Gastrocnemius medialis (tissue), 4 donors: ENCODE measurements at regions not wholly inside any gene's neighbourhood (a gene's known extent, or its start where the extent isn't known, plus 50 kb on each side); places are given as distances from the start of the nearest gene placed in this dataset.
"Not testable (repeated sequence)": the region's sequence is repeated elsewhere in the genome, so short reads cannot be mapped to it uniquely, and the experiment has no call there.

Experiments
- ATAC-seq, 2 donors: fragments of 150-250 bp; one replicate each; pipeline ENCODE4 v1.9.1; 2016
- DNase-seq, 2 donors: peaks; one replicate each; pipeline ENCODE4 v3.0.0-alpha.2; 2019
- H3K27ac ChIP-seq, 4 donors: fragments of 200-600 bp; sonication (generic); 1 replicate in 1 of 4; 2 replicates in 3 of 4; pipeline ENCODE4 v1.5.1; 2016 to 2018; ENCODE audit warnings: mild to moderate bottlenecking in 2 of 4, moderate library complexity in 1 of 4
- H3K27me3 ChIP-seq, 3 donors: fragments of 200-600 bp; sonication (generic) in 2 of 3; 1 replicate in 1 of 3; 2 replicates in 2 of 3; pipeline versions ENCODE4 v1.5.1 to v1.6.0; 2016 to 2019; ENCODE audit warnings: mild to moderate bottlenecking in 1 of 3, moderate library complexity in 1 of 3
- H3K36me3 ChIP-seq, 2 donors: fragments of 200-600 bp; sonication (generic) in 1 of 2; one replicate each; pipeline ENCODE4 v1.5.1; 2017 to 2018
- H3K4me1 ChIP-seq, 2 donors: fragments of 200-600 bp; sonication (generic) in 1 of 2; one replicate each; pipeline ENCODE4 v1.5.1; 2016 to 2017; ENCODE audit warnings: mild to moderate bottlenecking in 2 of 2
- H3K4me3 ChIP-seq, 4 donors: fragments of 200-600 bp; sonication (generic) in 3 of 4; 1 replicate in 1 of 4; 2 replicates in 3 of 4; pipeline ENCODE4 v1.5.1; 2016 to 2019; ENCODE audit warnings: mild to moderate bottlenecking in 2 of 4
- H3K9me3 ChIP-seq, 3 donors: fragments of 200-600 bp; sonication (generic) in 2 of 3; 1 replicate in 1 of 3; 2 replicates in 2 of 3; pipeline ENCODE4 v1.5.1; 2016 to 2019
- POLR2A ChIP-seq, 2 donors: fragments of 450-650 bp; IDR thresholded peaks; one replicate each; pipeline ENCODE4 v1.6.1; 2017; ENCODE audit warnings: antibody characterized with exemption in 2 of 2, mild to moderate bottlenecking in 2 of 2, moderate library complexity in 2 of 2
- in situ Hi-C, 4 donors: fragments of 200-750 bp; cut with MboI; loops; one replicate each; pipeline versions ENCODE4 v1.15.0 to v1.8.0; 2017; ENCODE audit warnings: low sequenced_read_pairs in 4 of 4
- intact Hi-C: fragments of 100-400 bp; cut with DNase I; formaldehyde crosslinking; loops from one replicate; pipeline ENCODE4 v1.15.1; 2023; ENCODE audit warnings: low total_unique reads
- TF ChIP-seq, protein P1 (sequence below), 5 experiments: fragments of 450-650 bp in 3 of 5; fragments of 200-600 bp in 2 of 5; sonication (generic) in 2 of 5; IDR thresholded peaks in 4 of 5; conservative IDR thresholded peaks in 1 of 5; 1 replicate in 4 of 5; 2 replicates in 1 of 5; pipeline ENCODE4 v1.5.1; 2016 to 2019; ENCODE audit warnings: antibody characterized with exemption in 5 of 5, mild to moderate bottlenecking in 3 of 5, moderate library complexity in 3 of 5

DNA sequence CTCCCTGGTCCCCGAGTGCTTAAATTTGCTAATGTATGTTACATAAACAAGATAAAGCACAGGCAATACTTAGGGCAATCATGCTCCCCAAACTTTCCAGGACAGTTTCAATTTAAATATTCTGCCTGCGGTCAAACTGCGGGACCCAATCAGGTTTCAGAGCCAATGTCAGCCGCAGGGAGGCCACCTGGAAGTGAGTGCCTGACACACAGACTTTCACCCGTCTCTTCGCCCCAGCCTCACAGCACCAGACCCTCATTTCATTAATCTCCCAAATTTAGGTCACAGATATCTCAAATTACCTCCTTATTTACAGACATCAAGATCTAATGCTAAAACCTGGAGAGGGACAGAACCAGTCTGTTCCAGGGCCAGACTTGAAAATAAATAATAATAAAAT is 107.2 kb upstream of the ALDH1A3 start:
- in situ Hi-C loops (no loop called here), intact Hi-C loops (no loop called here)
- DNase-seq (no peak), ATAC-seq (no peak)
- H3K27ac ChIP-seq: no peak overlapping the region
- no peaks in the 10 kb centered on the region for H3K27me3 ChIP-seq
- no peaks in the 10 kb centered on the region for H3K36me3 ChIP-seq
- no peaks in the 10 kb centered on the region for H3K9me3 ChIP-seq
- H3K4me3 ChIP-seq: no peak overlapping the region
- no peaks in the 10 kb centered on the region for H3K4me1 ChIP-seq
- TF ChIP-seq POLR2A (IDR thresholded peaks at IDR 0.05): no peak
- TF ChIP-seq, protein P1, sequence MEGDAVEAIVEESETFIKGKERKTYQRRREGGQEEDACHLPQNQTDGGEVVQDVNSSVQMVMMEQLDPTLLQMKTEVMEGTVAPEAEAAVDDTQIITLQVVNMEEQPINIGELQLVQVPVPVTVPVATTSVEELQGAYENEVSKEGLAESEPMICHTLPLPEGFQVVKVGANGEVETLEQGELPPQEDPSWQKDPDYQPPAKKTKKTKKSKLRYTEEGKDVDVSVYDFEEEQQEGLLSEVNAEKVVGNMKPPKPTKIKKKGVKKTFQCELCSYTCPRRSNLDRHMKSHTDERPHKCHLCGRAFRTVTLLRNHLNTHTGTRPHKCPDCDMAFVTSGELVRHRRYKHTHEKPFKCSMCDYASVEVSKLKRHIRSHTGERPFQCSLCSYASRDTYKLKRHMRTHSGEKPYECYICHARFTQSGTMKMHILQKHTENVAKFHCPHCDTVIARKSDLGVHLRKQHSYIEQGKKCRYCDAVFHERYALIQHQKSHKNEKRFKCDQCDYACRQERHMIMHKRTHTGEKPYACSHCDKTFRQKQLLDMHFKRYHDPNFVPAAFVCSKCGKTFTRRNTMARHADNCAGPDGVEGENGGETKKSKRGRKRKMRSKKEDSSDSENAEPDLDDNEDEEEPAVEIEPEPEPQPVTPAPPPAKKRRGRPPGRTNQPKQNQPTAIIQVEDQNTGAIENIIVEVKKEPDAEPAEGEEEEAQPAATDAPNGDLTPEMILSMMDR (IDR thresholded peaks at IDR 0.05 in 4 of 5, conservative IDR thresholded peaks at IDR 0.05 in 1 of 5): no peak

DNA sequence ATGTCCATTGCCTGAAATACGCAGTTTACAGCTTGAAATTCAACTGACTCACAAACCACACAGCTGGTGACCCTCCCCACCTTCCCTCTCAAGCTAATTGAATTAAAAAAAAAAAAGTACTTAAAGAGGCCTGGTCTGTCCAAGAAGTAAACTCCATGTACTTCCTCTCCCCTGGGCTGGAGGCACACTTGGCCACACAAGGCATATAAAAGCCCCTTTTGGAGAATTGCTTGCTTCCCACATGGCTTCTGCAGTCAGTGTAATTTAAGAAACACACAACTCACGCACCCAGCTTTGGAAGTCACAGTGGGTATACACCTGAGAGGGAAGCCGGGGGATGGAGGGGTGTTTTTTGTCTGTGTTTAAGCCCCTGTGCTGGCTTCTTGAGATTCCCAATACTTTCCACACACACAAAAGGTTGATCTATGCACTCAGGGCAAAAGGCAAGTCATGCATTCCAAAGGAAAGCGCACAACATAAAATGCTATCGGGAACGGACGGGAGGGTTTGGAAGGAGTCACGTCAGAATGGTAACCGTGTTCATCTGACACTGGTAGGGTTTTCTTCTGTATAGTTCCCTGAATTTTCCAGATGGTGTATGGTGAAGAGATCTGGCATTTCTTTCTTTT is 106.6 kb upstream of the ALDH1A3 start:
- no peak for ATAC-seq

DNA sequence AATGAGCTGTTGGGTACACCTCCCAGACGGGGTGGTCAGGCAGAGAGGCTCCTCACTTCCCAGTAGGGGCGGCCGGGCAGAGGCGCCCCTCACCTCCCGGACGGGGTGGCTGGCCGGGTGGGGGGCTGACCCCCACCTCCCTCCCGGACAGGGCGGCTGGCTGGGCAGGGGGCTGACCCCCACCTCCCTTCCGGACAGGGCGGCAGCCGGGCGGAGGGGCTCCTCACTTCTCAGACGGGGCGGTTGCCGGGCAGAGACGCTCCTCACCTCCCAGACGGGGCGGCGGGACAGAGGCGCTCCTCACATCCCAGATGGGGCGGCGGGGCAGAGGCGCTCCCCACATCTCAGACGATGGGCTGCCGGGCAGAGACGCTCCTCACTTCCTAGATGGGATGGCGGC is 105.6 kb upstream of the ALDH1A3 start:
- DNase-seq, intact Hi-C loops, ATAC-seq, in situ Hi-C loops, H3K9me3 ChIP-seq, H3K4me3 ChIP-seq, H3K4me1 ChIP-seq, H3K27ac ChIP-seq, H3K27me3 ChIP-seq, H3K36me3 ChIP-seq: not testable (repeated sequence)

More for the DNA sequence above, 106.6 kb upstream of the ALDH1A3 start:
- no peak for TF ChIP-seq POLR2A (IDR thresholded peaks at IDR 0.05)
- TF ChIP-seq, protein P1 (IDR thresholded peaks at IDR 0.05 in 4 of 5, conservative IDR thresholded peaks at IDR 0.05 in 1 of 5): no peak
- intact Hi-C loops (no loop called here), in situ Hi-C loops (no loop called here)
- Histone ChIP-seq H3K27ac (no peak overlapping the region), H3K4me3 (no peak overlapping the region), H3K4me1 (no peaks in the 10 kb centered on the region), H3K9me3 (no peaks in the 10 kb centered on the region), H3K36me3 (no peaks in the 10 kb centered on the region), H3K27me3 (no peaks in the 10 kb centered on the region)
- DNase-seq: no peak

DNA sequence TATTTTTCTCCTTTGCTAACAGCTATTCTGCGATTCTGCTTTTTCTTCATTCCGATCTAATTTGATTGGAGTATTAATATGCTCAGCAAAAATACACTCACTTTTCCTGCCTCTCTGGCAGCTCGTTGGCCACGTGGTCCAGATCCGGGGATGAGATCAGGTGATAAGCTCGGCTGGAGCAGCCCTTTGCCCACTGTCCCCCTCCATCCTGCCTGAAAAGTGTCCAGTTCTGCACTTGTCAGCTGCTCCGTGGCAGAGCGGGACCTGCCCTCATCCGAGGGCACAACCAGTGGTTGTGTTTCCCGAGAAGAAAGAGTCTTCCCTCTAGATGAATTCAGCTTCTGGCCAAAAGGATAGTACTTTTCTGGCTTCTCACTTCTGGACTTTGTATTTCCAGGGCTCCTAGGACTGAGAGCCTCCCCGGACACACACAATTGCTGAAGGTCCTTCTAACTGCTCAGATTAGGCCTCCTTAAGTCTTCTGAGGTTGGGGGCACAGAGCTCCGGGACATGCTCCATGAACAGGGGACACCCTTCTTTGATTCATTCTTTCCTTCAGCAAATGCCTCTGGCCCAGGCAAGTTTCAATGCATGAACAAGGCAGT is 103.9 kb upstream of the ALDH1A3 start:
- intact Hi-C loops: no loop called here
- no peak overlapping the region for H3K27ac ChIP-seq
- no peaks in the 10 kb centered on the region for H3K27me3 ChIP-seq
- H3K9me3 ChIP-seq: no peaks in the 10 kb centered on the region
- no peak overlapping the region for H3K4me3 ChIP-seq
- in situ Hi-C loops: no loop called here
- H3K36me3 ChIP-seq: no peaks in the 10 kb centered on the region
- H3K4me1 ChIP-seq: no peaks in the 10 kb centered on the region
- TF ChIP-seq, protein P1 (IDR thresholded peaks at IDR 0.05 in 4 of 5, conservative IDR thresholded peaks at IDR 0.05 in 1 of 5): no peak
- TF ChIP-seq POLR2A (IDR thresholded peaks at IDR 0.05): no peak
- ATAC-seq (no peak), DNase-seq (no peak)

DNA sequence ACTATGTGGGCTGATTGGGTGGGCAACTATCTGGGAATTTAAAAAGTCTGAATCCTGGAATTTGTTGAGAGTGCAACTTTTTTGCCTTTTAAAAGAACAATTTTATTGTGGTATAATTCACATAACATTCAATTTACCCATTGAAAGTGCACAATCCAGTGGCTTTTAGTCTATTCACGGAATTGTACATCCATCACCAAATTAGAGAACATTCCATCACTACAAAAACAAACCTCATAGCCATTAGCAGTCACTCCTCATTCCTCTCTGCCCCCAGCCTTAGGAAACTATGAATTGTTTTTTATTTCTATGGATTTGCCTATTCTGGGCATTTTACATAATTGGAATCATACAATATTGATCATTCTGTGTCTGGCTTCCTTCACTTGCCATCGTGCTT is 101.8 kb upstream of the ALDH1A3 start:
- no peaks in the 10 kb centered on the region for H3K4me1 ChIP-seq
- no peak overlapping the region for H3K4me3 ChIP-seq
- TF ChIP-seq POLR2A (IDR thresholded peaks at IDR 0.05): no peak
- TF ChIP-seq, protein P1 (IDR thresholded peaks at IDR 0.05 in 4 of 5, conservative IDR thresholded peaks at IDR 0.05 in 1 of 5): no peak
- ATAC-seq (no peak), DNase-seq (no peak)
- H3K27me3 ChIP-seq: no peaks in the 10 kb centered on the region
- in situ Hi-C loops (no loop called here), intact Hi-C loops (no loop called here)
- H3K36me3 ChIP-seq: no peaks in the 10 kb centered on the region
- H3K27ac ChIP-seq: no peak overlapping the region
- no peaks in the 10 kb centered on the region for H3K9me3 ChIP-seq
